ENCODE measurements at regions not wholly inside any gene's neighbourhood (a gene's known extent, or its start where the extent isn't known, plus 50 kb on each side); places are given as distances from the start of the nearest gene placed in this dataset.

GRCh38 chr3:182673336-182673735, 120.0 kb upstream of the ATP11B start:
- dilution Hi-C loops (cut with HindIII; ENCODE audit: low sequenced_read_pairs, unreplicated experiment) (no loop called here), in situ Hi-C loops (cut with MboI; ENCODE audit: low sequenced_read_pairs) (no loop called here), intact Hi-C loops (cut with micrococcal nuclease) (no loop called here)
- no peaks in the 10 kb centered on the region for H3K9me1 ChIP-seq (ENCODE audit: insufficient read depth, low read length)
- no peak overlapping the region for H2BK15ac ChIP-seq (ENCODE audit: low read depth, low read length)
- no peaks in the 10 kb centered on the region for H3K27me3 ChIP-seq (ENCODE audit: control insufficient read depth, insufficient read depth, low read length)
- no peak overlapping the region for H2BK5ac ChIP-seq (ENCODE audit: low read depth, low read length, poor library complexity, severe bottlenecking)
- H3K4me1 ChIP-seq (ENCODE audit: control insufficient read depth, insufficient read depth, low read length) = no peaks in the 10 kb centered on the region
- H3K23ac ChIP-seq (ENCODE audit: low read depth, low read length) = no peak overlapping the region
- no peak overlapping the region for H3K4me2 ChIP-seq (ENCODE audit: low read depth, low read length)
- H3K36me3 ChIP-seq (ENCODE audit: control insufficient read depth, insufficient read depth, low read length) = no peaks in the 10 kb centered on the region
- no peak overlapping the region for H2AK5ac ChIP-seq (ENCODE audit: low read depth, low read length)
- CTCF ChIA-PET = interaction anchor here (0.5 kb wide), 1 partner anchor 1094 kb away, joined by 3 read pairs; no protein-coding TSS in a partner anchor
- H4K5ac ChIP-seq (ENCODE audit: low read depth, low read length) = no peak overlapping the region
- no peak overlapping the region for H3K56ac ChIP-seq (ENCODE audit: extremely low read depth, insufficient read depth, low read length)
- no peak overlapping the region for H3K27ac ChIP-seq (ENCODE audit: insufficient read depth, low read length)
- ATAC-seq (ENCODE audit: low read depth) = no peak
- no peak overlapping the region for H3K14ac ChIP-seq (replicated peaks; ENCODE audit: low read depth, low read length)
- H3K9me3 ChIP-seq (ENCODE audit: control insufficient read depth, insufficient read depth, low read length) = no peaks in the 10 kb centered on the region
- H3K4me3 ChIP-seq (ENCODE audit: insufficient read depth, low read depth, low read length) = no peak overlapping the region
- DNase-seq = no peak
- no peak overlapping the region for H3K4ac ChIP-seq (ENCODE audit: low read depth, low read length)
- H2AK9ac ChIP-seq (replicated peaks; ENCODE audit: low read depth, low read length, poor library complexity) = no peak overlapping the region
- no peak overlapping the region for H2AFZ ChIP-seq (replicated peaks; ENCODE audit: low read length, poor library complexity)
- no peak overlapping the region for H2BK120ac ChIP-seq (ENCODE audit: low read depth, low read length)
- H3K9ac ChIP-seq (ENCODE audit: low read depth, low read length) = no peak overlapping the region
- H3K79me1 ChIP-seq (ENCODE audit: low read depth in 1 of 2, low read length in 2 of 2) = no peaks in the 10 kb centered on the region
- no peaks in the 10 kb centered on the region for H4K20me1 ChIP-seq (ENCODE audit: insufficient read depth, low read length)
- H4K91ac ChIP-seq (ENCODE audit: insufficient read depth, low read depth, low read length) = no peak overlapping the region
- POLR2A ChIA-PET (ENCODE audit: unreplicated experiment) = no interaction called here
- H4K8ac ChIP-seq (ENCODE audit: low read depth in 2 of 2, low read length in 2 of 2) = no peak overlapping the region
- BruUV-seq (replicated peaks) = no TSS peak
- WGBS, 2 experiments (ENCODE audit: extremely low coverage in 2 of 2, insufficient read length in 1 of 2) = 40% methylated on average over 1 of the region's 3 CpGs; no CpG with 5 or more reads in 1 of the 2 experiments
- TF ChIP-seq NFE2L2 (IDR thresholded peaks at IDR 0.05; ENCODE audit: low read depth, low read length) = no peak
- TF ChIP-seq CTCF (conservative IDR thresholded peaks at IDR 0.05; ENCODE audit: low read depth, low read length) = no peak
- TF ChIP-seq FOS (IDR thresholded peaks at IDR 0.05; ENCODE audit: low read depth, low read length) = no peak
- TF ChIP-seq RCOR1 (IDR thresholded peaks at IDR 0.05; ENCODE audit: insufficient replicate concordance, low read length) = no peak
- TF ChIP-seq RFX5 (IDR thresholded peaks at IDR 0.05; ENCODE audit: low read depth, low read length) = no peak
- no peak for TF ChIP-seq MAZ (IDR thresholded peaks at IDR 0.05; ENCODE audit: borderline replicate concordance, low read depth, low read length)
- no peak for TF ChIP-seq CEBPB (IDR thresholded peaks at IDR 0.05; ENCODE audit: low read depth, low read length)
- no peak overlapping the region for H3K18ac ChIP-seq (ENCODE audit: low read depth, low read length)
- no peak overlapping the region for H2BK20ac ChIP-seq (ENCODE audit: low read depth, low read length)
